ENCODE measurements at regions not wholly inside any gene's neighbourhood (a gene's known extent, or its start where the extent isn't known, plus 50 kb on each side); places are given as distances from the start of the nearest gene placed in this dataset.

- no peak overlapping the region for H3K4me3 ChIP-seq (ENCODE audit: low read depth in 1 of 3, low read length in 3 of 3)
- no peak overlapping the region for H3K27ac ChIP-seq (ENCODE audit: low read depth in 1 of 3, low read length in 2 of 3)
- H3K36me3 ChIP-seq (ENCODE audit: control insufficient read depth in 3 of 3, insufficient read depth in 2 of 3, low read depth in 1 of 3, low read length in 3 of 3), result no peaks in the 10 kb centered on the region
- H3K27me3 ChIP-seq (ENCODE audit: control insufficient read depth in 3 of 3, insufficient read depth in 3 of 3, low read length in 3 of 3), result no peaks in the 10 kb centered on the region
- DNase-seq, result no peak
- H3K4me1 ChIP-seq (ENCODE audit: control insufficient read depth in 3 of 3, insufficient read depth in 2 of 3, low read depth in 1 of 3, low read length in 2 of 3), result no peaks in the 10 kb centered on the region
- no peak for FAIRE-seq
- H3K9me3 ChIP-seq (ENCODE audit: control insufficient read depth in 2 of 2, insufficient read depth in 1 of 2, low read depth in 1 of 2, low read length in 1 of 2), result no peaks in the 10 kb centered on the region
- 54 to 62% (median 57%) methylated on average over 4 of the region's 4 CpGs for WGBS, 3 donors
Measured at GRCh38 chr1:157292809-157293564, 154.8 kb upstream of the ETV3 start.

GRCh38 chr1:157292302-157292701 lies 154.1 kb upstream of the ETV3 start:
- no peak overlapping the region for H3K4me3 ChIP-seq (ENCODE audit: low read depth in 1 of 3, low read length in 3 of 3)
- no peaks in the 10 kb centered on the region for H3K4me1 ChIP-seq (ENCODE audit: control insufficient read depth in 3 of 3, insufficient read depth in 2 of 3, low read depth in 1 of 3, low read length in 2 of 3)
- WGBS, 3 donors, result 63 to 79% (median 66%) methylated on average over 6 of the region's 6 CpGs
- H3K27me3 ChIP-seq (ENCODE audit: control insufficient read depth in 3 of 3, insufficient read depth in 3 of 3, low read length in 3 of 3), result no peaks in the 10 kb centered on the region
- FAIRE-seq, result no peak
- H3K9me3 ChIP-seq (ENCODE audit: control insufficient read depth in 2 of 2, insufficient read depth in 1 of 2, low read depth in 1 of 2, low read length in 1 of 2), result no peaks in the 10 kb centered on the region
- DNase-seq, result no peak
- H3K27ac ChIP-seq (ENCODE audit: low read depth in 1 of 3, low read length in 2 of 3), result no peak overlapping the region
- no peaks in the 10 kb centered on the region for H3K36me3 ChIP-seq (ENCODE audit: control insufficient read depth in 3 of 3, insufficient read depth in 2 of 3, low read depth in 1 of 3, low read length in 3 of 3)

GRCh38 chr1:157291083-157291482 lies 152.9 kb upstream of the ETV3 start:
- no peak for DNase-seq
- no peak for FAIRE-seq
- H3K27ac ChIP-seq (ENCODE audit: low read depth in 1 of 3, low read length in 2 of 3), result no peak overlapping the region
- no peaks in the 10 kb centered on the region for H3K9me3 ChIP-seq (ENCODE audit: control insufficient read depth in 2 of 2, insufficient read depth in 1 of 2, low read depth in 1 of 2, low read length in 1 of 2)
- H3K4me1 ChIP-seq (ENCODE audit: control insufficient read depth in 3 of 3, insufficient read depth in 2 of 3, low read depth in 1 of 3, low read length in 2 of 3), result no peaks in the 10 kb centered on the region
- H3K27me3 ChIP-seq (ENCODE audit: control insufficient read depth in 3 of 3, insufficient read depth in 3 of 3, low read length in 3 of 3), result no peaks in the 10 kb centered on the region
- 63 to 76% (median 68%) methylated on average over 2 of the region's 2 CpGs for WGBS, 3 donors
- no peak overlapping the region for H3K4me3 ChIP-seq (ENCODE audit: low read depth in 1 of 3, low read length in 3 of 3)
- no peaks in the 10 kb centered on the region for H3K36me3 ChIP-seq (ENCODE audit: control insufficient read depth in 3 of 3, insufficient read depth in 2 of 3, low read depth in 1 of 3, low read length in 3 of 3)

GRCh38 chr1:157289424-157290105 lies 151.4 kb upstream of the ETV3 start:
- WGBS, 3 donors, result 69 to 83% (median 83%) methylated on average over 7 of the region's 7 CpGs
- FAIRE-seq (no peak), DNase-seq (no peak)
- Histone ChIP-seq H3K9me3 (ENCODE audit: control insufficient read depth in 2 of 2, insufficient read depth in 1 of 2, low read depth in 1 of 2, low read length in 1 of 2) (no peaks in the 10 kb centered on the region), H3K27me3 (ENCODE audit: control insufficient read depth in 3 of 3, insufficient read depth in 3 of 3, low read length in 3 of 3) (no peaks in the 10 kb centered on the region), H3K4me3 (ENCODE audit: low read depth in 1 of 3, low read length in 3 of 3) (no peak overlapping the region), H3K4me1 (ENCODE audit: control insufficient read depth in 3 of 3, insufficient read depth in 2 of 3, low read depth in 1 of 3, low read length in 2 of 3) (no peaks in the 10 kb centered on the region), H3K36me3 (ENCODE audit: control insufficient read depth in 3 of 3, insufficient read depth in 2 of 3, low read depth in 1 of 3, low read length in 3 of 3) (no peaks in the 10 kb centered on the region), H3K27ac (ENCODE audit: low read depth in 1 of 3, low read length in 2 of 3) (no peak overlapping the region)

GRCh38 chr1:157288996-157289395 lies 150.8 kb upstream of the ETV3 start:
- Histone ChIP-seq H3K27me3 (ENCODE audit: control insufficient read depth in 3 of 3, insufficient read depth in 3 of 3, low read length in 3 of 3) (no peaks in the 10 kb centered on the region), H3K4me1 (ENCODE audit: control insufficient read depth in 3 of 3, insufficient read depth in 2 of 3, low read depth in 1 of 3, low read length in 2 of 3) (no peaks in the 10 kb centered on the region), H3K9me3 (ENCODE audit: control insufficient read depth in 2 of 2, insufficient read depth in 1 of 2, low read depth in 1 of 2, low read length in 1 of 2) (no peaks in the 10 kb centered on the region), H3K36me3 (ENCODE audit: control insufficient read depth in 3 of 3, insufficient read depth in 2 of 3, low read depth in 1 of 3, low read length in 3 of 3) (no peaks in the 10 kb centered on the region), H3K27ac (ENCODE audit: low read depth in 1 of 3, low read length in 2 of 3) (no peak overlapping the region), H3K4me3 (ENCODE audit: low read depth in 1 of 3, low read length in 3 of 3) (no peak overlapping the region)
- DNase-seq (no peak), FAIRE-seq (no peak)

GRCh38 chr1:157288492-157288891 lies 150.3 kb upstream of the ETV3 start:
- 79 to 89% (median 86%) methylated on average over 4 of the region's 4 CpGs for WGBS, 3 donors

GRCh38 chr1:157288006-157288405 lies 149.8 kb upstream of the ETV3 start:
- no peaks in the 10 kb centered on the region for H3K9me3 ChIP-seq (ENCODE audit: control insufficient read depth in 2 of 2, insufficient read depth in 1 of 2, low read depth in 1 of 2, low read length in 1 of 2)
- 92 to 97% (median 95%) methylated on average over 1 of the region's 1 CpG for WGBS, 3 donors
- H3K4me3 ChIP-seq (ENCODE audit: low read depth in 1 of 3, low read length in 3 of 3), result no peak overlapping the region
- H3K36me3 ChIP-seq (ENCODE audit: control insufficient read depth in 3 of 3, insufficient read depth in 2 of 3, low read depth in 1 of 3, low read length in 3 of 3), result no peaks in the 10 kb centered on the region
- no peak for DNase-seq
- H3K27ac ChIP-seq (ENCODE audit: low read depth in 1 of 3, low read length in 2 of 3), result no peak overlapping the region
- H3K27me3 ChIP-seq (ENCODE audit: control insufficient read depth in 3 of 3, insufficient read depth in 3 of 3, low read length in 3 of 3), result no peaks in the 10 kb centered on the region
- no peak for FAIRE-seq
- no peaks in the 10 kb centered on the region for H3K4me1 ChIP-seq (ENCODE audit: control insufficient read depth in 3 of 3, insufficient read depth in 2 of 3, low read depth in 1 of 3, low read length in 2 of 3)

More at GRCh38 chr1:157288492-157288891, 150.3 kb upstream of the ETV3 start:
- Histone ChIP-seq H3K27ac (ENCODE audit: low read depth in 1 of 3, low read length in 2 of 3) (no peak overlapping the region), H3K27me3 (ENCODE audit: control insufficient read depth in 3 of 3, insufficient read depth in 3 of 3, low read length in 3 of 3) (no peaks in the 10 kb centered on the region), H3K36me3 (ENCODE audit: control insufficient read depth in 3 of 3, insufficient read depth in 2 of 3, low read depth in 1 of 3, low read length in 3 of 3) (no peaks in the 10 kb centered on the region), H3K4me1 (ENCODE audit: control insufficient read depth in 3 of 3, insufficient read depth in 2 of 3, low read depth in 1 of 3, low read length in 2 of 3) (no peaks in the 10 kb centered on the region), H3K9me3 (ENCODE audit: control insufficient read depth in 2 of 2, insufficient read depth in 1 of 2, low read depth in 1 of 2, low read length in 1 of 2) (no peaks in the 10 kb centered on the region), H3K4me3 (ENCODE audit: low read depth in 1 of 3, low read length in 3 of 3) (no peak overlapping the region)
- DNase-seq (no peak), FAIRE-seq (no peak)

- WGBS, 3 donors, result 58 to 73% (median 61%) methylated on average over 5 of the region's 5 CpGs
- Histone ChIP-seq H3K9me3 (ENCODE audit: control insufficient read depth in 2 of 2, insufficient read depth in 1 of 2, low read depth in 1 of 2, low read length in 1 of 2) (no peaks in the 10 kb centered on the region), H3K4me3 (ENCODE audit: low read depth in 1 of 3, low read length in 3 of 3) (no peak overlapping the region), H3K27me3 (ENCODE audit: control insufficient read depth in 3 of 3, insufficient read depth in 3 of 3, low read length in 3 of 3) (peaks cover 0 to 2% (median 0%) of the 10 kb centered on the region in 3 donors), H3K4me1 (ENCODE audit: control insufficient read depth in 3 of 3, insufficient read depth in 2 of 3, low read depth in 1 of 3, low read length in 2 of 3) (no peaks in the 10 kb centered on the region), H3K36me3 (ENCODE audit: control insufficient read depth in 3 of 3, insufficient read depth in 2 of 3, low read depth in 1 of 3, low read length in 3 of 3) (no peaks in the 10 kb centered on the region), H3K27ac (ENCODE audit: low read depth in 1 of 3, low read length in 2 of 3) (no peak overlapping the region)
- FAIRE-seq (no peak), DNase-seq (no peak)
Measured at GRCh38 chr1:157287462-157287861, 149.3 kb upstream of the ETV3 start.

All from small intestine (tissue), 7 donors.